GM18499 (cell line): ENCODE measurements at regions not wholly inside any gene's neighbourhood (a gene's known extent, or its start where the extent isn't known, plus 50 kb on each side); places are given as distances from the start of the nearest gene placed in this dataset.

Experiments used
- ATAC-seq: cut with Tn5 transposase; IDR thresholded peaks from one replicate; pipeline ENCODE4 v1.9.1; 2021; ENCODE audit warnings: moderate number of reproducible peaks; ENCODE audit not compliant: insufficient read depth, unreplicated experiment

DNA sequence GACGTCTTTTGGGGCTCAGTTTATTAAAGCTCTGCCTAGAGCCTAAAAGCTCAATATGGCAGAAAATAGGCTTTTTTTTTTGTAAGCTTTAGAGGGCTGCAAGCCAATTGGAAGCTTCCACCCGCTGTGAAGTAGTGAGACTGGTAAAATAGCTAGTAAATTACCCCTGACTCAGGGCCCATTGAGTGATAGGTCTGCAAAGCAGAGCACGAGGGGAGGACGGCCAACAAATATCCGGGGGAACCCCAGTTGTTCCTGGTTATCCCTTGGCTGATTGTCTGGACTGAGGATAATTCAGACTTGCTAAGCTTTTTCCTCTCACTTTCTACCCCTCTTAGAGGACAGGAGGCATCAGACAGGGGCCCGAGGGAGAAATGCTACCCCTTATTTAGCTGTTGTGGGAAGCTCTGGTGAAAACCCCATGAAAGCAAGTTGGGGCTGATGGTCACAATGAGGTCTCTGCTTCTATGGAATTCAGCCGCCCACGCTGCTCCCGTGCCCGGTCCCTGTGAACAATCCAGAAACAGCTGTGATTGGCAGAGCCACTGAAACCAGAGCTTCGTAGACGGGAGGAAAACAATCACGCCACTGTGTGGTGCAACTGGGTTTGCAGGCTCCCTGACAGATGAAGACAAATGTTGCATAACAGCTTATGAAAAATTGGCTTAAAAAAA is 141.9 kb upstream of the LGALSL start:
- ATAC-seq: no peak

DNA sequence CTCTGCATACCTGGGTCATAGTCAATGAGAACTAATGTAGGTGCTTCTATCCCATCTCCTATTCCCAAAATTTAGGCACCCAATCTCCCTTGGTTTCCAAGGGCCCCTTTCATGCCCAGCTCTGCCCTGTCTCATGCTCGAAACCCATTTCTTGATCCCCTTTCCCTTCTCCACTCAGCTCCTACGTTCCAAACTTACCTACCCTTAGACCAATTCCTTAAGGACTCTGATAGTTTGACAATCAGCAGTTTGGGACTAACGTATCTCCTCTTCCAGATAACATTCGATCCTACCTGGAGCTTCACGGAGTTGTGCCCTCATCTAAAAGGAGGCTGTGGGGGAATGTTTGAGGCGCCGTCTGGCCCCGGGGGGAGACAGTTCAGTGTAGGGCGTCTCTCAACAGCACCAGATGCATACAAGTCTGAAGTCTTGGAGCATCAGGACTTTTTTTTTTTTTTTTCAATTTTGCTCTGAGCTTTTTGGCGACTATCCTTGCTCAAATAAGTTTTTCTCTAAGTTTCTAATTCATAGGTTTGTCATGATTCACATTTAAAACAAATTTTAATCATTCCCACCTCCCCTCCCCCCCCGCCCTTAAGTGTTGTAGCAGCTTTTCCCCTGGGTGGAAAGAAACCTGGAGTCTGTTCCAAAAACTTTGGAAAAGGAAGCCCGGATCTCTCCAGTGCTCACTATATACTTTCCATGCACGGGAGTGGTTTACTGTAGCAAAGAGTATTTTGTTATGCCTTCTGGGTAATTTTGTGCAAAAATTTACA is 141.2 kb upstream of the LGALSL start:
- no peak for ATAC-seq

DNA sequence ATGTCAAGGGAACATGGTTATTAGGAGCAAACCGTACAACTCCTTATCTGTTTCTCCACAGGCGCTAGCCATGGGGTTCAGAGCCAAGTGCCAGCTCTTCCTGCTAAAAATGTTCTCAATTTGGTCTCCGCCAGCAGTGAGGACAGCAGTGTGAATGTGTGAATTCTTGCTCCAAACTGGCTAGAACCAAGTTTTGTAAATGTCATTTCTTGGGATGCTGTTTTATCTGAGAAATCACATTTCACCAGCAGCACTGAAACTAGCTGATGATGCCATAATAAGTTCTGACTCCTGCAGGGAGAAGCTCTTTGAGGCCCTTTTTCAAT is 140.6 kb upstream of the LGALSL start:
- ATAC-seq: no peak

DNA sequence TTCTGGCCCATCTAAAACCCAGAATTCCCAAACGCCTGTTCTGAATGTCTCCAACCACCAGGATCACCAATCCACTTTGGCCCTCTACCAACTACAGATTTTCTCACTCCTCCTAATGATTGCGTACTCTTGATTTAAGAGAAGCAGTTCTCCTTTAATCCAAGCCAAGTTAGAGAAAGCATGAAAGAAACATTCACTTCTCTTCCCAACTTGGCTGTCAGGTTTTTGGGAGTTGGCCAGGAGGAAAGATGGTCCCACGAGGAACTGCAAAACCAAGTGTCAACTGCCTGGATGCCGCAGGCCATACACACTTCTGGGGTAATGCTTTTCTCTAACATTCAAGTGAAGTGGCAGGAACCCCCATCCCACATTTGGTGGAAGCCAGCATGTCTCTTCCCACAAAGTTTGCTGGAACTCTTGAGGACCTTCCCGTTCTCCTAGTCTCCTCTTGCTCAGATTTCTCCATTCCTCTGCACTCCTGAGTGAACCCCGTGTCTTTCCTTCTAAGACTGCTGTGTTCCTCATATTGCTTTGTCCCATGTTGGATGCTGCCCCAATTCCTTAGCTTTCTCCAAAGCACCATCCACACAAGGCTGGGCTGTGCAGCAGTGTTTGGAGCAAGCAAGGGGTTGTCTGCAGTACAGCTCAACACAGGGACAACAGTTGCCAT is 138.5 kb upstream of the LGALSL start:
- ATAC-seq: no peak

DNA sequence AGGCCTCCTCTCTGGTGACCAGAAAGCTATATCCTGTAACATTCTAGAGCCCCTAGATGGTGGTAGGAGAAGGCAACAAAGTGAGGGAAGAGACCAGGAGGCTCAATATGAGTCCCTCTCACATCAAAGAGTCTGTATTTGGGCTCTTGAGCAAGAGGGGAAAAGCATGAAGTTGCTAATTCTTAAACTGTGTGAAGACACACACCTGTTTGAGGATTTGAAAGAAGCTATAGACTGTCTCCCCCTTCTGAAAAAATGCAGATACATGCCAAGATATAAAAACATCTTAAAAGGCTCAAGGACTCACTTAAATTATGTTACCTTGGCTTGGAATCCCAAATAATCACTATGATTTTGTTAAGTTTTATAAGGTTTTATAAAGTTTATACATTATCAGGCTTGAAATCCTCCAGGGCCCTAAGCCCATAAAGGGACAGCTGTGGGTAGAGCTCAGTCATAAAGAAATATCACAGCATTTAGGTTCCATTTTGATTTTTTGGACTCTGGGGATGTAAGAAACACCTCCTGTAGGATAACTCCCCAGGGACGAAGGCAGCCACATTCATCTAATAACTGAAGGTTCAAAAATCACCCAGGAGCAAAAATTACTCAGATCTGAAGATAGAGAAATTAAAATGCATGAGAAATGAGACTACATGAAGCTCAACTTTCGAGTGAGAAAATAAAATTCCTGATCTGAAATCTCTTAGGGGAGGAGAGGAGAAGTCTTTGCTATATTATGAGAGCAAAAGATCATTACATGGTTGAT is 136.1 kb upstream of the LGALSL start:
- no peak for ATAC-seq

DNA sequence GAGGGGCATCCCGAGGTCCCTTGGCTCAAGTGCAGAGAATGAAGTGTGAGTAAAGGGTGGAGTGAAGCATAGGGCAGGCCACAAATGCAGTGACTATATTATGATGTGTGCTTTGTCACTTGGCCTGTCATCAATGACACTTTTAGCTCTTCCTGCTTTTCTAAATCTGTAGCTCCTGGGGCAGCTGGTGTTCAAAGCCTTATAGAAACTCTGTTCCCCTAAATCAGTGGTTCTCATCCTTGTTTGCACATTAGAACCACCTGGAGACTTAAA is 135.6 kb upstream of the LGALSL start:
- ATAC-seq: no peak

DNA sequence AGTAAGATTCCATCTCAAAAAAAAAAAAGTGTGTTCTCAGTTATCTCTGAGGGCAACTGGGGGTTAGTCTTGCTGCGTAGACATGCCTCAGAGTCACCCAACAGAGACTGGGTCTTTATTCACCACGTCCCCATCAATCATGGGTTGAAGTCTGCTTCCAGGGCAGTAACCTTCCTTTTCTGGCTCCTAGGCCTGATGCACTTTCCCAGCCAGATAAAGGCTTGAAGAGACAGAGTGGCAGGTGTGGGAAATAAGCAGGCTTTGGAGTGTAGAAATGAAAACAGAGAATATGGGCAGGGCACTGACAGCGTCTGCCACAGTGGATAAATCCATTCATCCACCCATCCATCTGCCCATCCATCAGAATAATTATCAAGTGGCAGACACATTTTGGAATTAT is 134.1 kb upstream of the LGALSL start:
- no peak for ATAC-seq

DNA sequence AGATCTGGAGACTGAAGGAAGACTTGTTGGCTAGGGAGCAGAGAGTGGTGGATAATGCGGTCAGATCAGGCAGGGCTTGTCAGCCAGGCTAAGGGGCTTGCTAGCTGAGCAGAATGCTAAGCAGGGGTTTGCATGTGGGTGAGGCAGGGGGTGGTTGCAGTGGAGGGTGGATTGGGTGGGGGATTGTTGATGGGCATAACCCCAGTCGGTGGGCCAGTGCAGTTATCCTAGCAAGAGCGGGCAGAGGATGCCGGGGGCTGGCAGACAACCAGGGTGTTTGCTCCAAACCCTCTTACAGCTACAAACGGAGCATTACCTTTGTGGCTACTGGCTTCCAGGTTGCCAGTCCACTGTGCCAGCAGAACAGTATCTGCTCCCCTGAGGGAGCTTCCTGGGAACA is 131.5 kb upstream of the LGALSL start:
- no peak for ATAC-seq

DNA sequence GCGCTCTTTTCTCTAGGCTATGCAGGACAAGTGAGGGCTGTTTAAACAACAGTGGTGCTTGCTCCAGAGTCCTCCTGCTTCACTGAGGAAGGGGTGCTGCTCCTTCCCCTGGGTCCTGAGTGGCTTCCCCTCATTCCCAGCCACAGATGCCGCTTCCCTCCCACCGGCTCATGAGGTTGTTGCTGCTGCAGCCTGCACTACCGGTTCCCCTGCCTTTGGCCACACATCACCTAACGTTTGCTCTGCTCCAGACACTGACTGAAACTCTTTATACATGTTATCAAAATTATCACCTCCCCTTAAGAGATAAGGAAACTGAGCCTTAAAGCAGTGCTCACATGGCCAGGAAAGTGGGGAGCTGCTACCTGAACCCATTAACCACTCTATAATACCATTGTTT is 130.8 kb upstream of the LGALSL start:
- ATAC-seq: no peak

DNA sequence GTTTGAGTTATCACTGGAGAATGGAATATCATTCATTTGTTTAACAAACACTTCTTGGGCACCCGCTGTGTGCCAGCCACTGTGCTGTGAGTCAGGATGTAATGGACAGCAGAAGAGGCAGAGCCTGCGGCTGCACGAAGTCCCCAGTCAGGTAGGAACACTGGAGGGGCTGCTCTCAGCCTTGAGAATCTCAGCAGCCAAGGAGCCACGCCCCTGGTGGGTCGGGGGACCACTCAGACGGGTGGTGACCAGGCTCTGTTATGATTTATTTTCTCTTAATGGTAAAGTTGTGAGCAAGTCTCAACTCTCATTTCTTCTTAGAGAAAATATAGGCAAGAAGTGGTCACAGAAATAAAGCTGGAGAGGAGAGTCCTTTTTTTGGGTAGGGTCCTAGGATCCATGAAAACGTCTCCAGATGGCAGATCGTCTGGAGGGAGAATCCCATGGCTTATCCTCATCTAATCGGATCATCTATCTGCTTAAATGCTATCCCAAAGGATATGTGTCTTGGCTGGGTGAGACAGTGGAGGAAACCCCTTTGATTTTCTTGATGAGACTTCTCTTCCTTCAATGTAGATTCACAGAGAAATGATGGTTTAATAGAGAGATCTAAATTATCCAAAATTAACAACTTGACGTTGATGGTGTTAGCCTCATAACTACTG is 129.1 kb upstream of the LGALSL start:
- no peak for ATAC-seq

DNA sequence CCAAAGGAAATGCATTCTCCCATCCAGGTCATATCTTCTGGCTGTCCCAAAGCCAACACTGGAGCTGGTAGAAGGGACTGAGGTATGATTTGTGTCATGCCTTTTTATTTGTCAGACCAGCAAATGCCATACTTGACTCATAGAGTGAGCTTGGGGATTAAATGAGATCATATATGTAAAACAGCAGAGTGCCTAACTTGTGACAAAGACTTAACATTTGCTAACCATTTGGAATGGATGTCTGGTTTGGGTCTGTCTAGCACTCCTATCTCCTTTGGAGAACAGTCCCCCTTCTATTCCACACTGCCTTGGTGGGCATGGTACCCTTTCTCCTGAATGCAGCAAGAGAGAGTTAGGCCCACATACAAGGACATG is 128.5 kb upstream of the LGALSL start:
- ATAC-seq: no peak

DNA sequence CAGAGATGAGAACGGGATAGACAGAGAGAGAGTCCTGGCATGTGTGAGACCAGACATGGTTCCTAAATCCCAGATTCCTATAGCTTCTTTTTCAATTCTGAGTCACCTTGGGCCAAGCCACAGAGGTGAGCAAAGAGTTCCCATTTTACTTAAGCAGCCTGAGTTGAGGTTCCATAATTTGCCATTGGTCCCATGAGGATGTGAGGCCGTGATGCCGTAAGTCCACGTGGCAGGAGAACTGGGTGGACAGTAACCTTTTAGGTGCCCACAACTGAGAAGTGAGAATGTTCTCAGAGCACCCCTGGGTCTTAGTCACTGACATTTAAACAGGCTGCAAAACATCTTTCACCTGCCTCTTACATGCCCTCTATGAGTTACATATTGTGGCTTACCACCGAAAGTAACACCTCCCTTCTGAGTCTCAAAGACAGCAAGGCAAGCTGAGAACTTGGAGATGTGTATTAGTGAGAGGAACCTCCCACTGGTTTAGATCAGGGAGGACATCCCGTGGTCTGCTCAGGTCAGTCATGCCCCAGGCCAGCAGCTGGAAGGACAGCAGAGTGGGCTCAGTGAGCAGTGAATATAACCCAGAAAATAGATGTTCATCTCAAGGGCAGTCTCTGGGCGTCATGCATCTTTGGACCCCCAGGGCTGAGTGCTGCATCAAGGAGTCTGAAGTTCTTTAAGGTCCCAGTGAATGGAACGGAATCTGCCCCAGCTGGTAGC is 127.9 kb upstream of the LGALSL start:
- peak; percentile 81 for ATAC-seq

DNA sequence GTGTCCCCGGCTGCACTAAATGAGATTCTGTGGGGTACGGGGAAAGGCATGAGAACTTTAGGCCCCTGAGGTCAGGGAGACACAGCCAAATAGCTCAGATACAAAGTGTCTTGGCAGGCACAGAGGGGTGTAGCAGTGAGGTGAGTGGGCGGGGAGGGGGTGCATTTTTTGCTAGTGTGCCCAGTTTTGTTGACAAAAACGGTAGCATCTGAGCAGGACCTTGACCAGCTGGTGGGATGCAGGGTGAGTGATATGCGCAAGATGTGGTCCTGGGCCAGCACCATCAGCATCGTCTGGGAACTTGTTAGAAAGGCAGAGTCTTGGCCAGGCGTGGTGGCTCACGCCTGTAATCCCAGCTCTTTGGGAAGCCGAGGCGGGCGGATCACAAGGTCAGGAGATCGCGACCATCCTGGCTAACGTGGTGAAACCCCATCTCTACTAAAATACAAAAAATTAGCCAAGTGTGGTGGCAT is 127.3 kb upstream of the LGALSL start:
- ATAC-seq: no peak

DNA sequence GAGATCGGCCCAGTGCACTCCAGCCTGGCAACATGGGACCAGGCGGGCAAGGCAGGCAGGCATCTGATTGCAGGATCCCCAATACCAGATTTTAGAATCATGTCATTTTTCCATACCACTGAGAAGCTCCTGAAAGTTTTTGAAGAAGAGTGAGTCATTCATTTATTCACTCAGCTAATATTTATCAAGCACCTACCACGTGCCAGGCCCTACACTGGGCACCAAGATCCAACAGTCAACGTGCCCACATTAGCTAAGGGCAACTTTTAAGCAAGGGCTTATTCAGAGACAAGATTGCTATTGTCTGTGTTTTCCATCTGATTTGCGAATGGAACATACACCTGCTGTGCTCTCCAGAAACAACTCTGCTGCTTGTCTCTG is 126.8 kb upstream of the LGALSL start:
- no peak for ATAC-seq

DNA sequence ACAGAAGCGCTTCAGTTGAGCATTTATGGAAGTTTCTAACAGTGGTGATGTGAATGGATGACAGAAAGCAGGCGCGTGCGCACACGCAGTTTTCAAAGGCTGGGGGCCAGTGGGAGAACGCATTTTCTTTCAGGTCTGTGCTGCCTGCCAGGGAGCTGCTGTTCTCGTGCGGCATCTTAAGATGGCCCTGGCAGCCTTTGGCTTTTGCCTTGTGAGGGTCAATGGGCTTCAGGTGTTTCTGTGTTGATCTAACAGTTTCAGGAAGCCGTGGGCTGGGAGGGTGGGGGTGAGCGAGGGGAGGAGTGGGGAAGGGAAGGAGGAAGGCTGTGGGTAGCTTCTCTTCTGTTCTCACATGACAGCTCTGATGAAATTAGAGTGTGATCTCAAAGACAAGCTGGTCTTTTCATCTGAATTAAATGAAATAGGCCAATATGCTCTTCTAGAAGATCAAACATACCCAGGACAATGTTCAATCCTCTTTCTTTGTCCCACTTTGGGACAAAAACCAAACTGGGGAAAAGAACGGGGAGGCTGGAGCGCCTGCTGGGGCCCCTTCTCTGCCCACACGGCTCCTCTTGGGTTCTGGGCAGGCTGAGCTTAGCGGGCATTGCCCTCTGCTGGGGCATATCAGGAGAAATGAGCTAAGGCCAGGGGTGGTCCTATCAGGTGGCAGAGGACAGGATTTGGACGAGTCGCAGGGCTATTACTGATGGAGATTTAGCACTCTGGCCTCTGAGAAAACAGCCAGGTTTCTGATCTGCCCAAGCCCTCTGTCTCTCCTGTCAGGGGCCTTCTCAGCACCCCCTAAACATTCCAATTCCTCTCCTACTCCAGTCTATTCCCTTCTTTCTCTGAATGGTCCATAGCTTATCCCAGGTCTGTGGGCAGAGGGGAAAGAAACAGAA is 126.2 kb upstream of the LGALSL start:
- no peak for ATAC-seq

DNA sequence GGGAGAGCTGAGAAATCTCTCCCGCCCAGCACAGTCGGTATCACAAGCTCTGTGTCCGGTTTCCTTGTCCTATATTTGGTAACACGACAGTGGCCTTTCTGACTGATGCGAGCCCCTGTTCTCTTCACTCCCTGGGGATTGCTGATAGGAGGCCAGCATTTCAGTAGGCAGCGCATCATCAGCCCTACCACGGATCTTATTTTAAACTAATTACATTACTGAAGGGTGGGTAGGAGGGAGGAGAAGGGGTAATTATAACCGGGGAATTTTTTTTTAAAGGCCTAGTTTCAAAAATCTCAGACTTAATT is 125.6 kb upstream of the LGALSL start:
- no peak for ATAC-seq

DNA sequence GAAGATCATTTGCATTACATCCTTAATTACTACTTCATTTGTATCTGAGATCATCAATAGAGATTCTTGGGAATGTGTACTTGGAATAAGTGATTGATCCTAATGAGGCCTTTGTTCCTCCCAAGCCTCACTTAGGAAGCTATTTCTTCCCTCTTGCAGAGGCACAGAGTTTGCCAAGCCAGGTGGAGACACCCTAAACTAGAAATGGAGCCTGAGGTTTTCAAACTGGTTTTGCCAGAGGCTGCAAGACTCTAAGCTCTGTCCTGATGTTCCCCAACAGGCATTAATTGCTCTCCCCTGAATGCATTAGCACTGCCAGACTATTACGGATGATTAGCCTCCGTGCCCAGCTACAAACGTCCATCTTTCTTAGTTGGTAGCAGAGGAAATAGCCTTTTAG is 125.2 kb upstream of the LGALSL start:
- ATAC-seq: no peak

DNA sequence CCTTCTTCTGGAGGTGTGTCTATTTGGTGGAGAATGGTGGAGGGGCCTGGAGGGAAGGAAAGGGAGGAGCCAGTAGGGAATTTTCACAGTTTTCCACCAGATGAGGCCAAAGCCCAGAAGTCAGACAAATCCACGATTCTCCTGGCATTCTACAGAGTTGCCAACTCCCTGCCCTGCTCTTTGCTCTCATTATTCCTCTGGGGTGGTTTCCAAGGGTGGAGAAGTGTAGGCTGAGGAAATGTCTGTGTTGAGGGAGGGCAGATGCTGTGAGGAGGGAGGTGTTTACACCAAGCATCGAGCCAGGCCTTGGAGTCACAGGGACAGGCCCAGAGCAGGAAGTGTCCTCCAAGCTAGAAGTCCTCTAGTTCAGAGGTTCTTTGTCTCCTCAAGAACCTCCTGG is 124.1 kb upstream of the LGALSL start:
- ATAC-seq: no peak
